IPS DF 4.7 (cell line): ENCODE measurements at regions not wholly inside any gene's neighbourhood (a gene's known extent, or its start where the extent isn't known, plus 50 kb on each side); places are given as distances from the start of the nearest gene placed in this dataset.

Experiments
- DNase-seq: peaks from one replicate; pipeline ENCODE4 v3.0.0-alpha.2; 2013; ENCODE audit warnings: low spot score; ENCODE audit errors: extremely low read depth

- no peak for DNase-seq
Measured at GRCh38 chr4:29521281-29521680, 1198.9 kb upstream of the PCDH7 start.

- DNase-seq: no peak
Measured at GRCh38 chr4:29536745-29537144, 1183.4 kb upstream of the PCDH7 start.

GRCh38 chr4:29538889-29539646 is 1181.1 kb upstream of the PCDH7 start:
- no peak for DNase-seq

- DNase-seq: no peak
Measured at GRCh38 chr4:29540439-29541102, 1179.6 kb upstream of the PCDH7 start.

GRCh38 chr4:29541757-29542156 is 1178.4 kb upstream of the PCDH7 start:
- DNase-seq: no peak

GRCh38 chr4:29549342-29549741 is 1170.8 kb upstream of the PCDH7 start:
- no peak for DNase-seq

- DNase-seq: no peak
Measured at GRCh38 chr4:29551821-29552220, 1168.3 kb upstream of the PCDH7 start.

- no peak for DNase-seq
Measured at GRCh38 chr4:29553846-29554245, 1166.3 kb upstream of the PCDH7 start.

GRCh38 chr4:29558789-29559188 is 1161.4 kb upstream of the PCDH7 start:
- DNase-seq: no peak

- no peak for DNase-seq
Measured at GRCh38 chr4:29559286-29559685, 1160.9 kb upstream of the PCDH7 start.

- DNase-seq: no peak
Measured at GRCh38 chr4:29560452-29560851, 1159.7 kb upstream of the PCDH7 start.

GRCh38 chr4:29565256-29565655 is 1154.9 kb upstream of the PCDH7 start:
- DNase-seq: no peak

- no peak for DNase-seq
Measured at GRCh38 chr4:29566371-29566770, 1153.8 kb upstream of the PCDH7 start.

GRCh38 chr4:29571322-29571721 is 1148.8 kb upstream of the PCDH7 start:
- no peak for DNase-seq

- no peak for DNase-seq
Measured at GRCh38 chr4:29578329-29578728, 1141.8 kb upstream of the PCDH7 start.

- DNase-seq: no peak
Measured at GRCh38 chr4:29581457-29581856, 1138.7 kb upstream of the PCDH7 start.

GRCh38 chr4:29588617-29589016 is 1131.6 kb upstream of the PCDH7 start:
- DNase-seq: no peak

GRCh38 chr4:29596228-29596627 is 1123.9 kb upstream of the PCDH7 start:
- DNase-seq: no peak

- no peak for DNase-seq
Measured at GRCh38 chr4:29619168-29619567, 1101.0 kb upstream of the PCDH7 start.

GRCh38 chr4:29632199-29632598 is 1088.0 kb upstream of the PCDH7 start:
- no peak for DNase-seq

GRCh38 chr4:29636961-29637360 is 1083.2 kb upstream of the PCDH7 start:
- no peak for DNase-seq

GRCh38 chr4:29653221-29653620 is 1066.9 kb upstream of the PCDH7 start:
- peak; percentile 2 for DNase-seq

- DNase-seq: no peak
Measured at GRCh38 chr4:29680644-29681043, 1039.5 kb upstream of the PCDH7 start.
